ENCODE measurements at regions not wholly inside any gene's neighbourhood (a gene's known extent, or its start where the extent isn't known, plus 50 kb on each side); places are given as distances from the start of the nearest gene placed in this dataset.

GRCh38 chr1:199452627-199453026, 574.9 kb upstream of the NR5A2 start:
- TF ChIP-seq CTCF (IDR thresholded peaks at IDR 0.05; ENCODE audit: borderline replicate concordance, extremely low read depth, low read length, poor library complexity, severe bottlenecking) (no peak), EZH2 (IDR thresholded peaks at IDR 0.05; ENCODE audit: borderline replicate concordance, low read depth, low read length, severe bottlenecking) (no peak)

Data from DND-41 (cell line).